ENCODE measurements at regions not wholly inside any gene's neighbourhood (a gene's known extent, or its start where the extent isn't known, plus 50 kb on each side); places are given as distances from the start of the nearest gene placed in this dataset.

DNA sequence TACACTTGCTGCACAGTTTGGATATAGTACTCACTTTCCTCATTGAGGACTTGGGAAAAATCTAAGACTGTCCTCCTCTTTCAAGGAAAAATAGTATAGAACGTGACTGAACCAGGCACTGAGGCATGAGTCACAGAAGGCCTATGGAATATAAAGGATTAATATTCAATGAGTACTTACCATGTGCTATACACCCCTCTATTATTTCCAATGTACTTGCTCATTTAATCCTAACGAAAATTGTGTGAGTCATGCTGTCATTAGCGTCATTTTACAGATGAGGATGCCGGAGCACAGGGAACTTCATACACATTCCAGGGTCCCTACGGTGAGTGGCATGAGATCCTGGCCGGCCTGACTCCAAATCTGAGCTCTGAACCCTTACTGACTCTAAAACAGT is 2136.2 kb upstream of the TENM3 start:
- 9 to 100% (median 83%) methylated on average over 1 to 5 of the region's 6 CpGs; no CpG with 5 or more reads in 3 of the 10 experiments for WGBS, 10 experiments
- H3K4me3 ChIP-seq, result no peak overlapping the region
- H3K4me1 ChIP-seq (replicated peaks in 1 of 2), result no peaks in the 10 kb centered on the region
- in situ Hi-C loops (cut with MboI; ENCODE audit: low pct_unique_long_range_greater_than_20kb in 2 of 9, low sequenced_read_pairs in 9 of 9, unreplicated experiment in 9 of 9), result no loop called here
- ATAC-seq (replicated peaks in 6 of 8), result no peak
- no peak overlapping the region for H3K27ac ChIP-seq

DNA sequence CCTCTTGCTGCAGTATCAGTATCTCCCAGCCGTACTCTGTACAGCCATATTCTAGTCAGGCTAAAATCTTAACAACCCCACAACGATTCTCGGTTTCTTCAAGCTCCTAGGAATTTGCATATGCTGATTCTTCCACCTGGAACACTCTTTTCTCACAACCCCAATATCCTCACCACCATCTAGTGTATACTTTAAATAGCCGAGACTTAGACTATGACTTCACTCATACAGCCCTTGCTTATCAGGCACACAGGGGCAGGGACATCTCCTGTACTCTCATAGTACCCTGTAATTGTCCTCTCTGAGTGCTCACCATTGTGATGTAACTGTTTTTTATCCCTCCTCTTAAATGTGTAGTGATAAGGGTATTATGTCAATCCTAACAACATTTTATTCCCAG is 2126.4 kb upstream of the TENM3 start:
- in situ Hi-C loops (cut with MboI; ENCODE audit: low pct_unique_long_range_greater_than_20kb in 2 of 9, low sequenced_read_pairs in 9 of 9, unreplicated experiment in 9 of 9), result no loop called here
- 13 to 100% (median 76%) methylated on average over 1 to 4 of the region's 4 CpGs; no CpG with 5 or more reads in 2 of the 10 experiments for WGBS, 10 experiments
- no peak overlapping the region for H3K27ac ChIP-seq
- no peak overlapping the region for H3K4me3 ChIP-seq
- H3K4me1 ChIP-seq (replicated peaks in 1 of 2), result no peaks in the 10 kb centered on the region
- peak in 1 of 8 experiments; percentile 20 for ATAC-seq (replicated peaks in 6 of 8)

DNA sequence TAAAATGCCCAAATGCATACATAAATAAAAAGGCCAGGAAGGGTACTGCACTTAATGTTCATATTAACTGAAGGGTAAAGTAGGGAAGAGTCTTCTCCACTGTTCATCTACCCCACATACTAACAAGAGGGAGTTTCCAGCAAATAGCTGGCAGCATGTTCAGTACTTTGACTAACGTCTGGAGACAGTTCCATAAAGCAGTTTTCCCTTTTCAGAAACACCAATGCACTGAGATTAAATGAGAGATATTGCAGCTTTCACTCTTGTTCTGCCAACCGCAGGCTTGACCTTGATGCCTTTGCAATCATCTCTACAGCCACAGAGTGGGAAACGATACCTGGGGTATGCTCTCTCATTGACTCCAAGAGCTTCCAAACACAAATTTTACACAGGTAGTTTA is 2123.1 kb upstream of the TENM3 start:
- 0 to 100% (median 80%) methylated on average over 1 to 3 of the region's 3 CpGs for whole genome bisulfite sequencing, 10 experiments
- ATAC-seq (replicated peaks in 6 of 8), result no peak
- in situ Hi-C loops (cut with MboI; ENCODE audit: low pct_unique_long_range_greater_than_20kb in 2 of 9, low sequenced_read_pairs in 9 of 9, unreplicated experiment in 9 of 9), result no loop called here
- H3K27ac ChIP-seq, result no peak overlapping the region
- no peaks in the 10 kb centered on the region for H3K4me1 ChIP-seq (replicated peaks in 1 of 2)
- no peak overlapping the region for H3K4me3 ChIP-seq

DNA sequence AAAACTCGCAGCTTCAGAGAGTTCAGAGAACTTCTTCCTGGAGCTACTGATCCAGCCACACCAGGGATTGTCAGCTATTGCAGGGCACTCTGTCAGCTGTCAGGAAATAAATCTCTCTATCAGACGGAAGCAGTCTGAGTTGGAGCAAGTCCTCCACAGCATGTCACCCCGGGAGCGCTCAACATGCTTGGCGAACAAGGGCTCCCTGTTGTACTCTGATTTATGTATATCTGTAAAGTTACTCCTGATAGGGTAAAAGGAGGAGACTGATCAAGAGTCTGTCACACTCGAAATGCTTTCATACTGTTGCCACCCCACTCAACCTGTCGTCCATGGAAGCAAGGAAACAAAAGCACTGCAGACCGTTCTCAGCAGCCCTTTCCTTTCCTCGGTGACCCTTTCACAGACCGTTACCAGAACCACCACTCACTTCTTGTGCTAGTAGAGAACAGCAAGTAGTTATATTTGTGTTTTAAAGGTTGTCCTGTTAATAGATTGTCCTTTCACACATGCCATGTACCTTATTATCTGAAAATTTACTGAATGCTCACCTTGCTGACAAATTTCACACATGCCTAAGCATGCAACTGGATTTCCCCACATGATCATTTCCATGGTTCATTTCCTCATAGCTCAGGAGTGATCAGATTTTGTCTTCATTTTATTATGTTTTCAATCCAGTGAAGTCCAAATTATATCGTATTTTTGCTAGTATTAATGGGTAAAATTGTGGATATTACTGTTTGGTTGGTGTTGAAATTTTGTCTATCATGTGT is 2108.9 kb upstream of the TENM3 start:
- peak overlapping the region in 1 of 2 donors; percentile 15 for H3K27ac ChIP-seq
- ATAC-seq (replicated peaks in 6 of 8), result peak in 7 of 8 experiments; percentile 46 to 96 (median 85)
- peak overlapping the region in 4 of 5 donors; percentile 4 to 26 (median 6) for H3K4me3 ChIP-seq
- in situ Hi-C loops (cut with MboI; ENCODE audit: low pct_unique_long_range_greater_than_20kb in 2 of 9, low sequenced_read_pairs in 9 of 9, unreplicated experiment in 9 of 9), result no loop called here
- WGBS, 10 experiments, result 0 to 41% (median 13%) methylated on average over 1 to 9 of the region's 11 CpGs
- H3K4me1 ChIP-seq (replicated peaks in 1 of 2), result peaks cover 4 to 14% of the 10 kb centered on the region in 2 donors

DNA sequence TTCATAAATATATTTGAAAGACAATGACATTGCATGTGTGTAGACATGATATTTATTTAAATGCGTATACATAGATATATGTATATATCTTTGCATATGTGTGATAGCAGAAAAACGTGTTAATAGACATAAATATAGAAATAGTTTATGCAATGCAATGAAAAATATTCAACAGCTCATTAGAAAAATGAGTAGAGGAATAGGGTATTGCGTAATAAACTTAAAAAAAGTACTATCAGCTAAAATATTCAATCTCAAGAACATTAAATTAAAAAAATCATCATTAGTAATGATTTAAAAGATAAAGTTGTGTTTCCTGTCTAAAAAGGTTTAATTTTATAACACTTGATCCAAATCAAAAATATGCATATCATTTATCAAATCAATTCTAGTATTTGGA is 2101.5 kb upstream of the TENM3 start:
- ATAC-seq (replicated peaks in 6 of 8), result no peak
- Histone ChIP-seq H3K4me1 (replicated peaks in 1 of 2) (no peaks in the 10 kb centered on the region), H3K27ac (no peak overlapping the region), H3K4me3 (no peak overlapping the region)
- 5 to 95% (median 89%) methylated on average over 2 to 3 of the region's 3 CpGs for WGBS, 10 experiments
- in situ Hi-C loops (cut with MboI; ENCODE audit: low pct_unique_long_range_greater_than_20kb in 2 of 9, low sequenced_read_pairs in 9 of 9, unreplicated experiment in 9 of 9), result no loop called here

DNA sequence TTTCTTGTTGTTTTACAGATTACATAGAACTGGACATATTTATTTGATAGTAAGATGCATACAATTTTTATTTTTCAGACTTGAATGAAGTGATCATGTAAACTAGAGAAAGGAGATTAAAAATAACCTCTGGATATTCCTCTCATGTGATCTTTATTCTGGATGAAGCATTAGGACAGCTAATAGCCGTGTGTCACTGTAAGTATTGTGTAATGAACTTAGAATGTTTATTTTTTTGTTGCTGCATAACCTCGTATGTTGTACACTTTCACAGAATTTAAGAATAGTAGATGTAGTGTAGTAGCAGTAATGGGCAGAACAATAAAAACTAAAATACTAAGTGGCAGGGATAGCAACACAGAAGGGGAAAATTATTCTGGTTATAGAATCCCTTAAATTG is 2094.5 kb upstream of the TENM3 start:
- no peak overlapping the region for H3K27ac ChIP-seq
- WGBS, 10 experiments, result 0 to 100% (median 86%) methylated on average over 1 to 2 of the region's 2 CpGs; no CpG with 5 or more reads in 3 of the 10 experiments
- no peak overlapping the region for H3K4me3 ChIP-seq
- no peaks in the 10 kb centered on the region for H3K4me1 ChIP-seq (replicated peaks in 1 of 2)
- in situ Hi-C loops (cut with MboI; ENCODE audit: low pct_unique_long_range_greater_than_20kb in 2 of 9, low sequenced_read_pairs in 9 of 9, unreplicated experiment in 9 of 9), result no loop called here
- no peak for ATAC-seq (replicated peaks in 6 of 8)

DNA sequence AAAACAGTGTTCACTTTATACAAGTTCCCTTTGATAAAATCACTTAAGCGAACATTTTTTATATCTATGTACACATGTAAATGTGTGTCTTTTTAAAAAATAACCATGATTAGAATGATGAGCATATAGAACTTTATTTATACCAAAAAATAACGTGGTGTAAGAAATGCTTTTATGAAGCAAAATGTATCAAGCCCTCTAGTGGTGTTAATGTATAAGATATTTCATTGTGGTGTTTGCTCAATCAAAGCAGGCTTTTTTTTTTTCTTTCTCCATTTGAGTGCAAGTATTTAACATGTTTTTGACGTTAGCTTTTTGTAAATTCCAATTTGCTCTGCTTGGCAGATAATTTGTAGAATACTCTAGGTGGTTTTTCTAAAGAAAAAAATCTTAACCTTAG is 2092.4 kb upstream of the TENM3 start:
- H3K4me1 ChIP-seq (replicated peaks in 1 of 2), result no peaks in the 10 kb centered on the region
- no peak for ATAC-seq (replicated peaks in 6 of 8)
- WGBS, 10 experiments, result 2 to 88% (median 17%) methylated on average over 1 to 3 of the region's 3 CpGs; no CpG with 5 or more reads in 1 of the 10 experiments
- in situ Hi-C loops (cut with MboI; ENCODE audit: low pct_unique_long_range_greater_than_20kb in 2 of 9, low sequenced_read_pairs in 9 of 9, unreplicated experiment in 9 of 9), result no loop called here
- no peak overlapping the region for H3K27ac ChIP-seq
- no peak overlapping the region for H3K4me3 ChIP-seq

DNA sequence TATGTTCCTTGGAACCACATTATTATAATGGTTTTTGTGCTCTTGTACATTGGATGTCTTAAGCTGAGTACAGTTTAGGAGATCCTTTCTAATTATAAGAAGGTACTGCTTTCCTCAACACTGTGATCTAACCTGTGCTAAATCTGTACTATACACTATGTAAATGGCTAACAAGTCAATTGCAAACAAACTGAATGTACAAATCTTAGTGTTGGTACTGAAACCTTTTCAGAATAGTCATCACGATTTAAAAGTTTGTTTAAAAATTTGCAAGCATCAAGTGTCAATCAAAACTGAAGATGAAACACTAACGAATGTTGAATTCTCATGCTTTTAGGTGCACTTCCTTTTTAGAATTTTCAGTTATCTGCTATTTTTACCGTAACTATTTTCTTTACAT is 2090.4 kb upstream of the TENM3 start:
- Histone ChIP-seq H3K4me3 (no peak overlapping the region), H3K4me1 (replicated peaks in 1 of 2) (no peaks in the 10 kb centered on the region), H3K27ac (no peak overlapping the region)
- WGBS, 10 experiments, result 0 to 100% (median 87%) methylated on average over 1 to 3 of the region's 3 CpGs
- no peak for ATAC-seq (replicated peaks in 6 of 8)
- in situ Hi-C loops (cut with MboI; ENCODE audit: low pct_unique_long_range_greater_than_20kb in 2 of 9, low sequenced_read_pairs in 9 of 9, unreplicated experiment in 9 of 9), result no loop called here

DNA sequence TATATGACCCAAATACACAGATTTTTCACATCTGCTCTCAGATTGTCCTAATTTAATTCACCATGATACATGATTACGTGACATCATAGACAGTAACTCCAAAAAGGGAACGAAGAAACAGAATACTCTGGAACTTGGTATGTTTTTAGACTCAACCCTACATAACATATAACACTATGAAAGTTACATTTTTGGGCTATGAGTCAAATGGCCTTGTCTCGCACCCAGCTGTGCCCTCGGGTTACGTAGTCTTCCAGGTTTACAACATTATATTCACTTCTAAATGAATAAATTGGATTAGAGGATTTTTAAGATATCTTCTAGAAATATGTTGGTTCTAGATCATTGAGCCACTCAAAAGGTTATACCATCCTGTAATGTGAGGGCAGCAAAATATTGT is 2089.6 kb upstream of the TENM3 start:
- H3K27ac ChIP-seq, result no peak overlapping the region
- 51 to 100% (median 94%) methylated on average over 3 to 5 of the region's 5 CpGs for WGBS, 10 experiments
- no peak for ATAC-seq (replicated peaks in 6 of 8)
- in situ Hi-C loops (cut with MboI; ENCODE audit: low pct_unique_long_range_greater_than_20kb in 2 of 9, low sequenced_read_pairs in 9 of 9, unreplicated experiment in 9 of 9), result no loop called here
- no peak overlapping the region for H3K4me3 ChIP-seq
- H3K4me1 ChIP-seq (replicated peaks in 1 of 2), result no peaks in the 10 kb centered on the region

DNA sequence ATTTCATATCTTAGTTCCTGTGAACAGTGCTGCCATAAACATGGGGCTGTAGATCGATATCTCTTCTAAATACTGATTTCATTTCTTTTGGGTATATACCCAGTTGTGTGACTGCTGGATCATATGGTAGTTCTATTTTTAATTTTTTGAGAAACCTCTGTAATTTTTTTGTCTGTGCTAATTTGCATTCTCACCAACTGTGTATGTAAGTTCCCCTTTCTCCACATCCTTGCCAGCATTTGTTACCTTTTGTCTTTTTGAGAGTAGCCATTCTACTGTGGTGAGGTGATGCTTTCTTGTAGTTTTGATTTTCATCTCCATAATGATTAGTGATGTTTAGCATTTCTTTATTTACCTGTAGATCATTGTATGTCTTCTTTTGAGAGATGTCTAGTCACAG is 2086.5 kb upstream of the TENM3 start:
- in situ Hi-C loops (cut with MboI; ENCODE audit: low pct_unique_long_range_greater_than_20kb in 2 of 9, low sequenced_read_pairs in 9 of 9, unreplicated experiment in 9 of 9), result no loop called here
- WGBS, 10 experiments, result 25 to 100% (median 86%) methylated on average over 1 of the region's 1 CpG; no CpG with 5 or more reads in 3 of the 10 experiments
- ATAC-seq (replicated peaks in 6 of 8), result no peak

DNA sequence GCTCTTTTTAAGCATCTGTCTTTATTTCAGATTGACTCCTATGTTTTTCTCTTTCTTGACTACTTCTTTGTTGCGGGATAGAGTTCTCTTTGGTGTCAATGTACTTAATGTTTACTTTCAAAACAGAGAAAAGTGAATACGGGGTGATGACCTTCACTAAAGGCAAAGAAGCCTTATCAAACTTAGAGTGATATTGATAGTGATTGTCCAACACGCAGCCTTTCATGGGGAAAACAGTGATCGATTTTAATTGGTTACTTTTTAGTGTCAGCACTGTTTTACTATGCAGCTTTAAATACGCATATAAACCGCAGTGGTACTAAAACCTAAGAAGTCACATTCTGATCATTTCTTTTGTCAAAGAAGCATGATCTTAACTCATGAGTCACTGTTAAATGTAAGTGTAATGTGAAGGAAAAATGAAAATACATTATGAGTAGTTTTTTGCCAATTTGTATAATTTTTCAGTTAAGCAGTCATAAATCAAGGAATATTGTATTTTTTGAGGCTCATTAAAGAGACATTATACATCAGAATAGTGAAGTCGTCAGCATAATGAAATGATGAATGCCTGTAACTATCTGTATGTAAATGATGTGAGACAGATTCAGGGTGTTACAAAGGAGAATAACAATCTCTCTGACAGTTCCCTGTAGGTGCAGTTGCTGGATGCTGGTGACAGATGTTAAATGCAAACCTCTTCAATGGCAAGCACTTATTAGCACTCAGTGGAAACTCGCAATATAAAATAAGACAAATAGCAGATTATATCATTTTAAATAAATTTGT is 2082.8 kb upstream of the TENM3 start:
- in situ Hi-C loops (cut with MboI; ENCODE audit: low pct_unique_long_range_greater_than_20kb in 2 of 9, low sequenced_read_pairs in 9 of 9, unreplicated experiment in 9 of 9), result no loop called here
- 0 to 74% (median 26%) methylated on average over 1 to 8 of the region's 8 CpGs for WGBS, 10 experiments
- no peak overlapping the region for H3K27ac ChIP-seq
- ATAC-seq (replicated peaks in 6 of 8), result peak in 5 of 8 experiments; percentile 52 to 88 (median 73)
- no peak overlapping the region for H3K4me3 ChIP-seq
- H3K4me1 ChIP-seq (replicated peaks in 1 of 2), result peaks cover 12 to 15% of the 10 kb centered on the region in 2 donors

More for the DNA sequence above, 2086.5 kb upstream of the TENM3 start:
- Histone ChIP-seq H3K27ac (no peak overlapping the region), H3K4me3 (no peak overlapping the region), H3K4me1 (replicated peaks in 1 of 2) (peaks cover 12 to 15% of the 10 kb centered on the region in 2 donors)

DNA sequence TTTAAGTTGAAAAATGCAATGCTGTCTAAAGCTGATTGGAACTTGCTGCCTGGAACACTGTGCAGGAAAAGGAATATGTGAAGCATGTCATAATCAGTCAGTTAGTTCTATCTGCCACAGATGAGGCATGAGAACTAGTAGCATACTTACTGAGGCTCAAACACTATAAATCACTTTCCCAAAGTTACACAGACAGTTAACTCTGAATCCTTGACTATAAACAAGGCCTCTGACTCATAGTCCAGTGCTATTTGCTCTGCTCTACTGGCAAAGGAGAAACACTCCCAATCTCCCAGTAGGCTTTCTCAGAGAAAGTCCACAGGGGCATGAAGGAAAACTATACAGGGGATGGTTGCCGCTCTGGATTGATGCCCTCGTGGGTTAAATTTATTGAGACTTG is 2078.4 kb upstream of the TENM3 start:
- H3K4me1 ChIP-seq (replicated peaks in 1 of 2), result peaks cover 12 to 15% of the 10 kb centered on the region in 2 donors
- 0 to 86% (median 33%) methylated on average over 1 to 2 of the region's 2 CpGs; no CpG with 5 or more reads in 4 of the 10 experiments for WGBS, 10 experiments
- peak in 5 of 8 experiments; percentile 87 to 96 (median 95) for ATAC-seq (replicated peaks in 6 of 8)
- no peak overlapping the region for H3K4me3 ChIP-seq
- H3K27ac ChIP-seq, result no peak overlapping the region
- in situ Hi-C loops (cut with MboI; ENCODE audit: low pct_unique_long_range_greater_than_20kb in 2 of 9, low sequenced_read_pairs in 9 of 9, unreplicated experiment in 9 of 9), result no loop called here

DNA sequence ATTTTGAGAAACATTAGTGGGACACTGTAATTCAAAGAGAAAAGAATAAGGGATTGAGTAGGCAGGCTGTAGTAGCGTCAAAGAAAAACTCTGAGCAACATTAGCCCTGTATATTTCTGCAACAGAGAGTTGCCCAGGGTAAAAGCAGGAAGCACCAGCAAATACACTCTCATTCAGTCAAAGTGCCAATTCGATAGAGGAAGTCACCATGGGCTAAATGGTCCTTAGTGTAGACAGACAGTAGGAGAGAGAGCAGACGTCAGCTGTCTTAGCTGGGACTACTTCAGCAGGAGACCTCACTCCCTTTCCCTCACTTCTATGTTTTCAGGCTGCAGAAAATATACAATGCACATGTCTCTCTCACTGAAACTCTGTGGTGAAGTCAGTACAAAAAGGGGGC is 2073.8 kb upstream of the TENM3 start:
- Histone ChIP-seq H3K27ac (no peak overlapping the region), H3K4me3 (no peak overlapping the region), H3K4me1 (replicated peaks in 1 of 2) (no peaks in the 10 kb centered on the region)
- in situ Hi-C loops (cut with MboI; ENCODE audit: low pct_unique_long_range_greater_than_20kb in 2 of 9, low sequenced_read_pairs in 9 of 9, unreplicated experiment in 9 of 9), result no loop called here
- no peak for ATAC-seq (replicated peaks in 6 of 8)
- 0 to 100% (median 81%) methylated on average over 1 to 3 of the region's 3 CpGs; no CpG with 5 or more reads in 2 of the 10 experiments for WGBS, 10 experiments
